ENCODE measurements at regions not wholly inside any gene's neighbourhood (a gene's known extent, or its start where the extent isn't known, plus 50 kb on each side); places are given as distances from the start of the nearest gene placed in this dataset.

DNA sequence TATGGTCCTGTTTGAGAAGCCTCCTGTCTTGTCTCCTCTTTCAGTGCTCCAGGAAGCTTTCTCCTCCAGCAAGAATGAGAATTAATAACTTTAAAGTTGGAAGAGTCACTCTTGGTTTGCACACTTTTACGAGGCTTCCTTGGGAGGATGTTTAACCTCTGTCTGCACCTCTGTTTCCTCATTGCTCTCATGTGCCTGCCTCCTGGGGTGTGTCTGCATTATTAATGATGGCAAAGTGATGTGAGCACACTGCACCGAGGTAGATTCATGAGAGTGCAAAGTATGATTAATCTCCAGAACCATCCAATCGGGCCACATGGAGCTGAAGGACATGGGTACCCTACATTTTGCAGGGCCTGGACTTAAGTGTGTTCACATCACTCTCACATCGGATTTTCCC, 73.5 kb upstream of the TENM4 start:
- Histone ChIP-seq H3F3A (ENCODE audit: insufficient read depth, low read length) (no peaks in the 10 kb centered on the region), H3K27ac (ENCODE audit: low read depth, low read length, poor library complexity, severe bottlenecking) (no peak overlapping the region), H3K9me2 (ENCODE audit: low read depth, low read length) (no peaks in the 10 kb centered on the region), H3K36me3 (ENCODE audit: insufficient read depth, low read length) (no peaks in the 10 kb centered on the region), H3K27me3 (ENCODE audit: insufficient read depth, low read length) (no peaks in the 10 kb centered on the region), H3K4me2 (ENCODE audit: low read length) (no peak overlapping the region), H4K20me1 (ENCODE audit: insufficient read depth, low read length) (no peaks in the 10 kb centered on the region), H3K4me1 (ENCODE audit: insufficient read depth, low read length, severe bottlenecking) (no peaks in the 10 kb centered on the region), H3K9me3 (ENCODE audit: low read length) (no peaks in the 10 kb centered on the region), H3K79me2 (ENCODE audit: insufficient read depth, low read length) (no peaks in the 10 kb centered on the region), H2AFZ (ENCODE audit: low read length) (no peak overlapping the region), H3K9ac (ENCODE audit: low read length) (no peak overlapping the region), H3K4me3 (ENCODE audit: low read depth, low read length, poor library complexity, severe bottlenecking) (no peak overlapping the region)
- TF ChIP-seq, protein P1, sequence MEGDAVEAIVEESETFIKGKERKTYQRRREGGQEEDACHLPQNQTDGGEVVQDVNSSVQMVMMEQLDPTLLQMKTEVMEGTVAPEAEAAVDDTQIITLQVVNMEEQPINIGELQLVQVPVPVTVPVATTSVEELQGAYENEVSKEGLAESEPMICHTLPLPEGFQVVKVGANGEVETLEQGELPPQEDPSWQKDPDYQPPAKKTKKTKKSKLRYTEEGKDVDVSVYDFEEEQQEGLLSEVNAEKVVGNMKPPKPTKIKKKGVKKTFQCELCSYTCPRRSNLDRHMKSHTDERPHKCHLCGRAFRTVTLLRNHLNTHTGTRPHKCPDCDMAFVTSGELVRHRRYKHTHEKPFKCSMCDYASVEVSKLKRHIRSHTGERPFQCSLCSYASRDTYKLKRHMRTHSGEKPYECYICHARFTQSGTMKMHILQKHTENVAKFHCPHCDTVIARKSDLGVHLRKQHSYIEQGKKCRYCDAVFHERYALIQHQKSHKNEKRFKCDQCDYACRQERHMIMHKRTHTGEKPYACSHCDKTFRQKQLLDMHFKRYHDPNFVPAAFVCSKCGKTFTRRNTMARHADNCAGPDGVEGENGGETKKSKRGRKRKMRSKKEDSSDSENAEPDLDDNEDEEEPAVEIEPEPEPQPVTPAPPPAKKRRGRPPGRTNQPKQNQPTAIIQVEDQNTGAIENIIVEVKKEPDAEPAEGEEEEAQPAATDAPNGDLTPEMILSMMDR (IDR thresholded peaks at IDR 0.05; ENCODE audit: low read length) = no peak
- no peak for TF ChIP-seq EZH2 (IDR thresholded peaks at IDR 0.05; ENCODE audit: borderline replicate concordance, low read length)

GRCh38 chr11:79512706-79513469, 72.1 kb upstream of the TENM4 start:
- H3K27ac ChIP-seq (ENCODE audit: low read depth, low read length, poor library complexity, severe bottlenecking) = no peak overlapping the region
- H3K4me1 ChIP-seq (ENCODE audit: insufficient read depth, low read length, severe bottlenecking) = no peaks in the 10 kb centered on the region
- no peaks in the 10 kb centered on the region for H3F3A ChIP-seq (ENCODE audit: insufficient read depth, low read length)
- TF ChIP-seq EZH2 (IDR thresholded peaks at IDR 0.05; ENCODE audit: borderline replicate concordance, low read length) = no peak
- TF ChIP-seq, protein P1 (IDR thresholded peaks at IDR 0.05; ENCODE audit: low read length) = no peak
- no peaks in the 10 kb centered on the region for H3K9me3 ChIP-seq (ENCODE audit: low read length)
- no peak overlapping the region for H3K4me2 ChIP-seq (ENCODE audit: low read length)
- no peaks in the 10 kb centered on the region for H3K36me3 ChIP-seq (ENCODE audit: insufficient read depth, low read length)
- H3K4me3 ChIP-seq (ENCODE audit: low read depth, low read length, poor library complexity, severe bottlenecking) = no peak overlapping the region
- H3K9ac ChIP-seq (ENCODE audit: low read length) = no peak overlapping the region
- H3K27me3 ChIP-seq (ENCODE audit: insufficient read depth, low read length) = no peaks in the 10 kb centered on the region
- H2AFZ ChIP-seq (ENCODE audit: low read length) = no peak overlapping the region
- H3K9me2 ChIP-seq (ENCODE audit: low read depth, low read length) = no peaks in the 10 kb centered on the region
- H4K20me1 ChIP-seq (ENCODE audit: insufficient read depth, low read length) = no peaks in the 10 kb centered on the region
- H3K79me2 ChIP-seq (ENCODE audit: insufficient read depth, low read length) = no peaks in the 10 kb centered on the region

DNA sequence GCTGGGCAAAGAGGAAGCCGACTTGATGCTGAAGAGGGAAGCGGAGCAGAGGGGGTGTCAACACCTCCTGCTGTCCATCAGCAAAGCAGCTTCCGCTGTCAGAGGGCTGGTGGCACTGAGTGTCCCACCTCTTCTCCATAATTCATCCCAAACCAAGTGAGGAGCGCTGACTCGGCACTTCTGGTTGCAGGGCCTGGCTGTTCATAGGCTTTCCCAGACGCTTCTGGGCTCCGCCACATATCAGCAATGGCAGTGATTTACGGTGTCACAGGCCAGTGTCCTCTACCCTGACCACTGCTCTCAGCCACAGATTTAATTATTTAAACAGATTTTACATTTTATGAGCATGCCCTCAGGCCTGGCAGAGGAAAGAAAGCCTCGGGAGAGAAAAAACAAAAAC, 70.1 kb upstream of the TENM4 start:
- Histone ChIP-seq H3K9ac (ENCODE audit: low read length) (no peak overlapping the region), H3K36me3 (ENCODE audit: insufficient read depth, low read length) (no peaks in the 10 kb centered on the region), H2AFZ (ENCODE audit: low read length) (no peak overlapping the region), H3K9me3 (ENCODE audit: low read length) (no peaks in the 10 kb centered on the region), H3K9me2 (ENCODE audit: low read depth, low read length) (no peaks in the 10 kb centered on the region), H3K27ac (ENCODE audit: low read depth, low read length, poor library complexity, severe bottlenecking) (no peak overlapping the region), H3K4me1 (ENCODE audit: insufficient read depth, low read length, severe bottlenecking) (no peaks in the 10 kb centered on the region), H3K27me3 (ENCODE audit: insufficient read depth, low read length) (no peaks in the 10 kb centered on the region), H3K79me2 (ENCODE audit: insufficient read depth, low read length) (no peaks in the 10 kb centered on the region), H3F3A (ENCODE audit: insufficient read depth, low read length) (no peaks in the 10 kb centered on the region), H3K4me3 (ENCODE audit: low read depth, low read length, poor library complexity, severe bottlenecking) (no peak overlapping the region), H4K20me1 (ENCODE audit: insufficient read depth, low read length) (no peaks in the 10 kb centered on the region), H3K4me2 (ENCODE audit: low read length) (no peak overlapping the region)
- no peak for TF ChIP-seq EZH2 (IDR thresholded peaks at IDR 0.05; ENCODE audit: borderline replicate concordance, low read length)
- TF ChIP-seq, protein P1 (IDR thresholded peaks at IDR 0.05; ENCODE audit: low read length) = no peak

All from OCI-LY1 (cell line).